ENCODE measurements at regions not wholly inside any gene's neighbourhood (a gene's known extent, or its start where the extent isn't known, plus 50 kb on each side); places are given as distances from the start of the nearest gene placed in this dataset.

DNA sequence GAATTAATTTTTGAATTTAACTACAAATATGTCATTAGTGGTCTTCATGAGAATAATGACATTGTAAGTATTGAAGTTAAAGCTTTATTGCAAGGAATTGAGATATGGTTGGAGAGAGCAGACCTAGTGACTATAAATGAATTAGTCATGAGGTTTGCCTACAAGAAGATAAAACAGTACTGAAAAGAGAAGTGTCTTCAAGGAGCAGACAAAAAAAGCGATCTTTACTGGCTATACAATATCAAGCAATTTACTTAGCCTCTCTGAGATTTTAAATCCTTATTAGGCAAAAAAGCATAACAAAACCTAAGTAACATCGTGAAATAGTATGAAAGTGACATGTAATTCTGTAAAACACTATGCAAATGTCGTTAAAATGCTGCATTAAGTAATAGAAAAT, 435.1 kb upstream of the PCDH20 start:
- no peaks in the 10 kb centered on the region for H3K9me3 ChIP-seq (ENCODE audit: control insufficient read depth, low read depth, low read length)
- no peak overlapping the region for H4K91ac ChIP-seq (ENCODE audit: insufficient read length, low read depth, low read length)
- H2BK5ac ChIP-seq (ENCODE audit: insufficient read length, low read length), result no peak overlapping the region
- no peak overlapping the region for H2AFZ ChIP-seq (ENCODE audit: low read length)
- no peak overlapping the region for H4K8ac ChIP-seq (replicated peaks; ENCODE audit: insufficient read length, low read depth, low read length)
- no peak overlapping the region for H4K5ac ChIP-seq (ENCODE audit: insufficient read length, low read depth, low read length)
- no CpG with 5 or more reads among the region's 3 CpGs for WGBS (ENCODE audit: extremely low coverage, insufficient read length, low lambda C conversion rate)
- Mint-ChIP-seq H3K27ac (no peak overlapping the region), H3K9me3 (no peaks in the 10 kb centered on the region), H3K4me1 (0 out of 4 replicates have a peak, but pooled peaks cover 0 to 3% of the 10 kb centered on the region in 2 experiments), H3K36me3 (ENCODE audit: insufficient read depth in 1 of 3, low read depth in 3 of 3) (no peaks in the 10 kb centered on the region), H3K4me3 (no peak overlapping the region), H3K27me3 (ENCODE audit: low read depth) (no peaks in the 10 kb centered on the region)
- H3K23ac ChIP-seq (ENCODE audit: insufficient read length, low read depth, low read length), result no peak overlapping the region
- H3K27ac ChIP-seq (ENCODE audit: insufficient read length, low read depth, low read length), result no peak overlapping the region
- no peaks in the 10 kb centered on the region for H3K79me2 ChIP-seq (ENCODE audit: insufficient read depth, low read length)
- no peak overlapping the region for H2BK20ac ChIP-seq (ENCODE audit: low read depth, low read length, poor library complexity, severe bottlenecking)
- H3K27me3 ChIP-seq (ENCODE audit: insufficient read depth, low read length), result no peaks in the 10 kb centered on the region
- H3K14ac ChIP-seq (ENCODE audit: insufficient read depth, low read length), result no peak overlapping the region
- DNase-seq, result no peak
- H2AK5ac ChIP-seq (ENCODE audit: insufficient read length, low read length), result no peak overlapping the region
- TF ChIP-seq, protein P1, sequence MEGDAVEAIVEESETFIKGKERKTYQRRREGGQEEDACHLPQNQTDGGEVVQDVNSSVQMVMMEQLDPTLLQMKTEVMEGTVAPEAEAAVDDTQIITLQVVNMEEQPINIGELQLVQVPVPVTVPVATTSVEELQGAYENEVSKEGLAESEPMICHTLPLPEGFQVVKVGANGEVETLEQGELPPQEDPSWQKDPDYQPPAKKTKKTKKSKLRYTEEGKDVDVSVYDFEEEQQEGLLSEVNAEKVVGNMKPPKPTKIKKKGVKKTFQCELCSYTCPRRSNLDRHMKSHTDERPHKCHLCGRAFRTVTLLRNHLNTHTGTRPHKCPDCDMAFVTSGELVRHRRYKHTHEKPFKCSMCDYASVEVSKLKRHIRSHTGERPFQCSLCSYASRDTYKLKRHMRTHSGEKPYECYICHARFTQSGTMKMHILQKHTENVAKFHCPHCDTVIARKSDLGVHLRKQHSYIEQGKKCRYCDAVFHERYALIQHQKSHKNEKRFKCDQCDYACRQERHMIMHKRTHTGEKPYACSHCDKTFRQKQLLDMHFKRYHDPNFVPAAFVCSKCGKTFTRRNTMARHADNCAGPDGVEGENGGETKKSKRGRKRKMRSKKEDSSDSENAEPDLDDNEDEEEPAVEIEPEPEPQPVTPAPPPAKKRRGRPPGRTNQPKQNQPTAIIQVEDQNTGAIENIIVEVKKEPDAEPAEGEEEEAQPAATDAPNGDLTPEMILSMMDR (conservative IDR thresholded peaks at IDR 0.05), result no peak
- no peak overlapping the region for H2BK15ac ChIP-seq (ENCODE audit: low read depth, low read length)
- H3K56ac ChIP-seq (ENCODE audit: insufficient read length, low read depth, low read length), result no peak overlapping the region
- H4K20me1 ChIP-seq (ENCODE audit: control insufficient read depth, insufficient read depth, insufficient read length), result no peaks in the 10 kb centered on the region
- no peak overlapping the region for H3K18ac ChIP-seq (ENCODE audit: insufficient read length, low read depth, low read length)
- H3K23me2 ChIP-seq (ENCODE audit: insufficient read length, low read depth, low read length, poor library complexity, severe bottlenecking), result no peaks in the 10 kb centered on the region
- H3K4me1 ChIP-seq (ENCODE audit: insufficient read depth, low read length), result no peaks in the 10 kb centered on the region
- no peak overlapping the region for H3K9ac ChIP-seq (ENCODE audit: extremely low read depth, insufficient read length, low read length)
- no peak overlapping the region for H3K4ac ChIP-seq (ENCODE audit: low read depth, low read length)
- H2BK12ac ChIP-seq (ENCODE audit: insufficient read length, low read depth, low read length), result no peak overlapping the region
- H3K4me2 ChIP-seq (ENCODE audit: insufficient read depth, insufficient read length, low read length), result no peak overlapping the region
- no peaks in the 10 kb centered on the region for H3K79me1 ChIP-seq (ENCODE audit: insufficient read depth, low read depth, low read length, poor library complexity, severe bottlenecking)
- no peak overlapping the region for H2BK120ac ChIP-seq (ENCODE audit: low read depth, low read length, poor library complexity, severe bottlenecking)
- H3T11ph ChIP-seq (ENCODE audit: low read length), result no peak overlapping the region
